Fibroblast of lung (primary cell): ENCODE measurements at regions not wholly inside any gene's neighbourhood (a gene's known extent, or its start where the extent isn't known, plus 50 kb on each side); places are given as distances from the start of the nearest gene placed in this dataset.

Source experiments
- CTCF ChIP-seq, 2 donors: IDR thresholded peaks in 1 of 2; conservative IDR thresholded peaks in 1 of 2; 1 replicate in 1 of 2; 2 replicates in 1 of 2; pipeline ENCODE4 v1.5.1; 2011 to 2012; ENCODE audit warnings: low read length in 2 of 2, control low read depth in 1 of 2, inconsistent platforms in 1 of 2, low read depth in 1 of 2, mild to moderate bottlenecking in 1 of 2
- EZH2 ChIP-seq: IDR thresholded peaks from 2 replicates; pipeline ENCODE4 v1.5.1; 2012; ENCODE audit warnings: low read length, control low read depth, mild to moderate bottlenecking; ENCODE audit errors: missing control alignments

DNA sequence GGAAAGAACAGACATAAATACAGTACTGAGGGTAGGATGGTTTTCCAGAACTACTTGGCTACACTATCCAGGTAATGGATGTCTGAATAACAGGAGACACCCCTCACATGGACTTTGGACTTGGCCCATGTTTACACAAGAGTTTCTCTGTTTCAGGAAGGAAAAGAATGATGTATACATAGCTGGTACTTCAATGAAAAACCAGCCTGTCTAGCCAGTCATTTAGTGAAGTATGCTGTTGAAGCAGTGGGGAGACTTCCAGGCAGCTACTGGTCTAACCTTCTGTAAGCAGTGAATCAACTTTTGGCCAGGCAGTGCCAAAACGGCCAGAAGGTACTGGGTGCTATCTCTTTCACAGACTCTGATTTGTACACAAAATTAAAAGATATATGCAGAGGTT is 135.0 kb downstream of the MBL2 start:
- TF ChIP-seq EZH2 (no peak), CTCF (conservative IDR thresholded peaks at IDR 0.05 in 1 of 2, IDR thresholded peaks at IDR 0.05 in 1 of 2; ENCODE audit: low read depth in 1 of 2, low read length in 2 of 2) (no peak)
